ENCODE measurements at regions not wholly inside any gene's neighbourhood (a gene's known extent, or its start where the extent isn't known, plus 50 kb on each side); places are given as distances from the start of the nearest gene placed in this dataset.

DNA sequence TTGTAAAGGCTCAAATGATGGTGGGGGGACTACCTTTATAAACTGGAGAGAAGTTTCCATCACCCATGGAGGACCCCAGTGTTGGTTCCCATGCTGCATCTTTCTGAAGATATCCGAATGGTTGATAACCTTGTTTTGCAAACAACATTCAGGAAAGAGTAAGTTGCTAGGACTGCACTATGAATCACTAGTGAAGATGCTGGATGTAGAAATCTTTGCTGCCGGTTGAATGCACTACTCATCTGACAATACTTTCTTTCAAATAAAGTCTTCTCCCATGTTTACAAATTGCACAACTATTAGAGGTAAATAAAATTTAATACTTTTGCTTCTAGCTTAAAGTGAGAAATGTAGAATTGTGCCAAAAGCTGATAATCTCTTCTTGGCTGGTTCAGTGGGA lies 198.4 kb upstream of the SLITRK6 start:
- H3K4me1 ChIP-seq = no peaks in the 10 kb centered on the region

DNA sequence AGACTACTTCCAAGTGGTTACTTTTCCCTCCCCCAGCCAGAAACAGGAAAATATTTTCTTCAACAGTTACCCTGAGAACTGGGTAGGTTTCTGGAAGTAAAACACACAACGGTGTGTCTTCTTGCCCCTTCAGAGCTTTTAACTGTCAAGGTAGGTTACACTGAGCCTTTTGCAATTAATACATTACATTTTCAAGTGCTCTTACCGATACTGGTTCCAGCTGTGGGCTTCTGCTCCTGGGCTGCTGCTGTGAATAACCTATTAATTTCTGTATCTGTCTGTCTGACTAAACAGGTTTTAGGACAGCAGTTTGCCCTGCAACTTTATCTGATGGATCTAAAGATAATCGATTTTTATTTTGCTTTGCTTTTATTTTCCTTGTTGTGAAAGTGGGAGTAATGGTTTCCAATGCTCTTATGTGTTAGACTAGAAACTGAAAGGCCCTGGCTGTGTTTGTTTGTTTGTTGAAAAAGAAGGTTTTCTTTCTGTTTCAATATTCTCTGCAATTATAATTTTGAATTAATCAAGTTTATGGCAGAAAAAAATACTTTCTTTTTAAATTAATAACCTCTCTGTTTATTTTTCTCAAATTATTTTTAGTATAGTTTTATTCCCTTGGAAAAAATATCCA lies 196.7 kb upstream of the SLITRK6 start:
- H3K4me1 ChIP-seq = no peaks in the 10 kb centered on the region
- no peaks in the 10 kb centered on the region for H3K9me3 ChIP-seq (ENCODE audit: control insufficient read depth, low read length)
- no peak overlapping the region for H3K27ac ChIP-seq
- no peak overlapping the region for H2AFZ ChIP-seq
- H3K4me3 ChIP-seq (ENCODE audit: low read depth, low read length) = no peak overlapping the region
- H3K79me2 ChIP-seq = no peaks in the 10 kb centered on the region
- no peak overlapping the region for H3K9ac ChIP-seq
- H3K27me3 ChIP-seq (ENCODE audit: control insufficient read depth, insufficient read depth, low read length) = no peaks in the 10 kb centered on the region
- no peak for TF ChIP-seq CTCF (IDR thresholded peaks at IDR 0.05)
- peak overlapping the region; percentile 23 for H3K4me2 ChIP-seq (ENCODE audit: low read length)
- H3K36me3 ChIP-seq (ENCODE audit: control insufficient read depth, insufficient read depth, low read length) = no peaks in the 10 kb centered on the region

More for the DNA sequence above, 198.4 kb upstream of the SLITRK6 start:
- Histone ChIP-seq H3K27ac (no peak overlapping the region), H3K4me2 (ENCODE audit: low read length) (no peak overlapping the region), H2AFZ (no peak overlapping the region), H3K9ac (no peak overlapping the region), H3K27me3 (ENCODE audit: control insufficient read depth, insufficient read depth, low read length) (no peaks in the 10 kb centered on the region), H3K79me2 (no peaks in the 10 kb centered on the region), H3K9me3 (ENCODE audit: control insufficient read depth, low read length) (no peaks in the 10 kb centered on the region), H3K4me3 (ENCODE audit: low read depth, low read length) (no peak overlapping the region), H3K36me3 (ENCODE audit: control insufficient read depth, insufficient read depth, low read length) (no peaks in the 10 kb centered on the region)
- TF ChIP-seq CTCF (IDR thresholded peaks at IDR 0.05) = no peak

GRCh38 chr13:85993567-85993966 lies 194.3 kb upstream of the SLITRK6 start:
- Histone ChIP-seq H3K27me3 (ENCODE audit: control insufficient read depth, insufficient read depth, low read length) (no peaks in the 10 kb centered on the region), H3K4me1 (no peaks in the 10 kb centered on the region), H3K4me3 (ENCODE audit: low read depth, low read length) (no peak overlapping the region), H3K9ac (no peak overlapping the region), H3K9me3 (ENCODE audit: control insufficient read depth, low read length) (no peaks in the 10 kb centered on the region), H2AFZ (no peak overlapping the region), H3K36me3 (ENCODE audit: control insufficient read depth, insufficient read depth, low read length) (no peaks in the 10 kb centered on the region), H3K79me2 (no peaks in the 10 kb centered on the region), H3K4me2 (ENCODE audit: low read length) (no peak overlapping the region), H3K27ac (no peak overlapping the region)
- no peak for TF ChIP-seq CTCF (IDR thresholded peaks at IDR 0.05)

- no peak for TF ChIP-seq CTCF (IDR thresholded peaks at IDR 0.05)
- H3K27ac ChIP-seq = no peak overlapping the region
- H3K27me3 ChIP-seq (ENCODE audit: control insufficient read depth, insufficient read depth, low read length) = no peaks in the 10 kb centered on the region
- no peaks in the 10 kb centered on the region for H3K4me1 ChIP-seq
- H2AFZ ChIP-seq = no peak overlapping the region
- no peak overlapping the region for H3K4me3 ChIP-seq (ENCODE audit: low read depth, low read length)
- no peaks in the 10 kb centered on the region for H3K9me3 ChIP-seq (ENCODE audit: control insufficient read depth, low read length)
- H3K79me2 ChIP-seq = no peaks in the 10 kb centered on the region
- no peak overlapping the region for H3K9ac ChIP-seq
- H3K4me2 ChIP-seq (ENCODE audit: low read length) = no peak overlapping the region
- H3K36me3 ChIP-seq (ENCODE audit: control insufficient read depth, insufficient read depth, low read length) = no peaks in the 10 kb centered on the region
Measured at GRCh38 chr13:85990397-85990796, 191.2 kb upstream of the SLITRK6 start.

DNA sequence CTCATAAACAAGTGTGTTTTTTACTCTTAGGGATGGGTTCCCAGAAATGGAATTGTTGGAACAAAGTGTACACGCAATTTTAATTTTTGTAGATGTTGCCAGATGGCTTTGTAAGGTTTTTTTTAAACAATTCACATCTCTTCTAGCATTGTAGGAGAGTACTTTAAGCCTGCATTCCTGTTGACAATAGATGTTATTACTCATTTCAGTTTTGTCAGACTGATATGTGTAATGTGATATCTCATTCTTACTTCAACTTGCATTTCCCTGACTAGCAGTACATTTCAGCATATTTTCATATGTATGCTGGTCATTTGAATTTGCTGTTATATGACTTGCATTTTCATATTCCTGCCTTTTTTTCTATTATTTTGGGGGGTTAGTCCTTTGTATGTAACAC lies 186.6 kb upstream of the SLITRK6 start:
- Histone ChIP-seq H2AFZ (no peak overlapping the region), H3K9ac (no peak overlapping the region), H3K27ac (no peak overlapping the region), H3K4me1 (no peaks in the 10 kb centered on the region), H3K9me3 (ENCODE audit: control insufficient read depth, low read length) (no peaks in the 10 kb centered on the region), H3K4me3 (ENCODE audit: low read depth, low read length) (no peak overlapping the region), H3K36me3 (ENCODE audit: control insufficient read depth, insufficient read depth, low read length) (no peaks in the 10 kb centered on the region), H3K4me2 (ENCODE audit: low read length) (no peak overlapping the region), H3K79me2 (no peaks in the 10 kb centered on the region), H3K27me3 (ENCODE audit: control insufficient read depth, insufficient read depth, low read length) (no peaks in the 10 kb centered on the region)
- TF ChIP-seq CTCF (IDR thresholded peaks at IDR 0.05) = no peak
